Prostate gland (tissue), 2 donors: ENCODE measurements at regions not wholly inside any gene's neighbourhood (a gene's known extent, or its start where the extent isn't known, plus 50 kb on each side); places are given as distances from the start of the nearest gene placed in this dataset.

ENCODE experiments used
- DNase-seq: peaks from one replicate; pipeline ENCODE4 v3.0.0-alpha.2; 2019; ENCODE audit warnings: low spot score
- H3K27ac ChIP-seq, 2 donors: fragments of 200-600 bp; sonication (generic); 2 replicates each; pipeline ENCODE4 v1.5.1; 2017 to 2019
- H3K27me3 ChIP-seq: fragments of 200-600 bp; sonication (generic); replicated peaks from 2 replicates; pipeline ENCODE4 v1.5.1; 2019; ENCODE audit not compliant: insufficient read depth
- H3K36me3 ChIP-seq, 2 donors: fragments of 200-600 bp; sonication (generic); 1 replicate in 1 of 2; 2 replicates in 1 of 2; pipeline versions ENCODE4 v1.5.1 to v1.8.1; 2017 to 2019
- H3K4me1 ChIP-seq: fragments of 200-600 bp; sonication (generic); replicated peaks from 2 replicates; pipeline ENCODE4 v1.5.1; 2019
- H3K4me3 ChIP-seq, 2 donors: fragments of 200-600 bp; sonication (generic); 2 replicates each; pipeline ENCODE4 v1.5.1; 2017 to 2019
- H3K9me3 ChIP-seq: fragments of 200-600 bp; sonication (generic); 2 replicates; pipeline ENCODE4 v1.5.1; 2017
- CTCF ChIP-seq, 4 experiments: fragments of 200-600 bp in 2 of 4; fragments of 450-650 bp in 2 of 4; sonication (generic) in 2 of 4; IDR thresholded peaks; 1 replicate in 3 of 4; 2 replicates in 1 of 4; pipeline ENCODE4 v1.5.1; 2016 to 2019; ENCODE audit warnings: antibody characterized with exemption in 4 of 4, mild to moderate bottlenecking in 2 of 4, moderate library complexity in 2 of 4
- POLR2A ChIP-seq: fragments of 450-650 bp; IDR thresholded peaks from one replicate; pipeline ENCODE4 v1.6.1; 2016; ENCODE audit warnings: antibody characterized with exemption, mild to moderate bottlenecking
- POLR2AphosphoS5 ChIP-seq: sonication (generic); formaldehyde crosslinking; IDR thresholded peaks from one replicate; pipeline ENCODE4 v1.6.1; 2017; ENCODE audit warnings: antibody characterized with exemption
- WGBS: methylation state at CpG from one replicate; pipeline ENCODE4 v1.1.5; 2018; 5-methylcytosine and 5-hydroxymethylcytosine counted together
- intact Hi-C: fragments of 100-400 bp; cut with DNase I; formaldehyde crosslinking; loops from one replicate; pipeline ENCODE4 v1.14.2; 2022

GRCh38 chr9:13596383-13596970, 317.0 kb upstream of the MPDZ start:
- intact Hi-C loops, result no loop called here
- no peaks in the 10 kb centered on the region for H3K27me3 ChIP-seq
- WGBS, result 96% methylated on average over 4 of the region's 4 CpGs
- no peak overlapping the region for H3K27ac ChIP-seq
- no peaks in the 10 kb centered on the region for H3K36me3 ChIP-seq
- TF ChIP-seq POLR2A (no peak), POLR2AphosphoS5 (no peak), CTCF (IDR thresholded peaks at IDR 0.05) (no peak)
- H3K9me3 ChIP-seq, result no peaks in the 10 kb centered on the region
- no peaks in the 10 kb centered on the region for H3K4me1 ChIP-seq
- no peak overlapping the region for H3K4me3 ChIP-seq
- no peak for DNase-seq

- Histone ChIP-seq H3K27me3 (no peaks in the 10 kb centered on the region), H3K9me3 (no peaks in the 10 kb centered on the region), H3K4me3 (no peak overlapping the region), H3K27ac (no peak overlapping the region), H3K36me3 (no peaks in the 10 kb centered on the region), H3K4me1 (peaks cover 6% of the 10 kb centered on the region)
- TF ChIP-seq CTCF (IDR thresholded peaks at IDR 0.05) (no peak), POLR2A (no peak), POLR2AphosphoS5 (no peak)
- WGBS, result 39% methylated on average over 1 of the region's 1 CpG
- intact Hi-C loops, result no loop called here
- no peak for DNase-seq
These were observed 311.5 kb upstream of the MPDZ start for GRCh38 chr9:13590996-13591395.

GRCh38 chr9:13589034-13589737, 309.7 kb upstream of the MPDZ start:
- no peaks in the 10 kb centered on the region for H3K9me3 ChIP-seq
- no peaks in the 10 kb centered on the region for H3K27me3 ChIP-seq
- no peak overlapping the region for H3K4me3 ChIP-seq
- H3K27ac ChIP-seq, result no peak overlapping the region
- no peak for DNase-seq
- TF ChIP-seq CTCF (IDR thresholded peaks at IDR 0.05), result no peak
- 87% methylated on average over 2 of the region's 2 CpGs for WGBS
- peaks cover 6% of the 10 kb centered on the region for H3K4me1 ChIP-seq
- no peaks in the 10 kb centered on the region for H3K36me3 ChIP-seq
- intact Hi-C loops, result no loop called here

- 35% methylated on average over 6 of the region's 6 CpGs for WGBS
- peaks cover 6% of the 10 kb centered on the region for H3K4me1 ChIP-seq
- TF ChIP-seq POLR2A, result no peak
- TF ChIP-seq POLR2AphosphoS5, result peak; percentile 7
- no peaks in the 10 kb centered on the region for H3K36me3 ChIP-seq
- no peak overlapping the region for H3K27ac ChIP-seq
- H3K27me3 ChIP-seq, result no peaks in the 10 kb centered on the region
- H3K9me3 ChIP-seq, result no peaks in the 10 kb centered on the region
- intact Hi-C loops, result no loop called here
- no peak for DNase-seq
- no peak overlapping the region for H3K4me3 ChIP-seq
These were observed 308.9 kb upstream of the MPDZ start for GRCh38 chr9:13588151-13589033.

- Histone ChIP-seq H3K27me3 (no peaks in the 10 kb centered on the region), H3K4me1 (peaks cover 6% of the 10 kb centered on the region), H3K36me3 (no peaks in the 10 kb centered on the region), H3K9me3 (no peaks in the 10 kb centered on the region), H3K27ac (no peak overlapping the region), H3K4me3 (no peak overlapping the region)
- DNase-seq, result no peak
- intact Hi-C loops, result no loop called here
- WGBS, result 98% methylated on average over 9 of the region's 9 CpGs
- TF ChIP-seq CTCF (IDR thresholded peaks at IDR 0.05) (no peak), POLR2AphosphoS5 (no peak), POLR2A (no peak)
These were observed 308.1 kb upstream of the MPDZ start for GRCh38 chr9:13587571-13587970.
